Fibroblast of pulmonary artery (primary cell): ENCODE measurements at regions not wholly inside any gene's neighbourhood (a gene's known extent, or its start where the extent isn't known, plus 50 kb on each side); places are given as distances from the start of the nearest gene placed in this dataset.

Source experiments
- DNase-seq: peaks from one replicate; pipeline ENCODE4 v3.0.0-alpha.2; 2010; ENCODE audit warnings: low read depth
- H3K4me3 ChIP-seq: replicated peaks from 2 replicates; pipeline ENCODE4 v1.5.1; 2011; ENCODE audit warnings: low read depth, mild to moderate bottlenecking, control low read depth, low read length, moderate library complexity
- CTCF ChIP-seq: IDR thresholded peaks from 2 replicates; pipeline ENCODE4 v1.5.1; 2011; ENCODE audit warnings: mild to moderate bottlenecking, control low read depth, low read length, inconsistent platforms; ENCODE audit errors: missing control alignments

DNA sequence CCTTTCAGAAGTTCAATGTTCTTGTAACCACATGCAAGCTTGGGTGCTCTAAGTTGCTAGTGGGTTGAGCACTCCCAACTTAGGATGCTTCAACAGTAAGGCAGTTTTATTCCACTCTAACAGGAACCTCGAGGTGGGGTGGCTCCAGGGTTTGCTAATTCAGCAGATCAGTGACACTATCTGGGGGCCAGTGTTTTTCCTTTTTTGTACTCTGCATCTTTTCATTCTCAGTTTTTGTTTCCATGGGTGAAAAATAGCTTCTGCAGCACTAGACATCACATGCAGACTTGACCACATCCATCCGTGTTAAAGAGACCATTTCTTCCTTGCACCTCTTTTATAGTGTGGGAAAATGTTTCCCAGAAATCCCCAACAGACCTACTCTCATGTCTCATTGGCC is 497.6 kb downstream of the STIM2 start:
- no peak for DNase-seq
- no peak overlapping the region for H3K4me3 ChIP-seq
- no peak for TF ChIP-seq CTCF

DNA sequence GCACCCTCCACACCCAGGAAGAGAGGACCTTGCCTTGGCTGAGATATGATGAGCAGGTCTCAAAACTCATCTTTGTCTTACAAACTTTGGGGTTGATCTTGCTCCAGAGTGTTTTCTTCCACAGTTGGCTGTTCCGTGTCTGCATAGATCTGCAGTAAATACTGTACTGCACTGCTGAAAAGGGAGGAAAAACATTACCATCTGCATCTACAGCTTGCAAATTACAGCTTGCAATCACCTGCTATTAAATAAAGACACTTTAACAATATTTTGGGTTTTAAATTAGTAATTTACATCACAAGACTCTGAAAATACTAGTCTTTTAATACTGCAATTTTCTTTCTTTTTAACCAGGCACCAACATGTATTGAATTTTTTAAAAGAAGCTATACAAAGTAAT is 499.5 kb downstream of the STIM2 start:
- no peak for DNase-seq
- TF ChIP-seq CTCF, result no peak
- H3K4me3 ChIP-seq, result no peak overlapping the region

GRCh38 chr4:27360790-27361267 is 500.2 kb downstream of the STIM2 start:
- peak overlapping the region; percentile 1 for H3K4me3 ChIP-seq
- peak; percentile 87 for DNase-seq
- no peak for TF ChIP-seq CTCF

DNA sequence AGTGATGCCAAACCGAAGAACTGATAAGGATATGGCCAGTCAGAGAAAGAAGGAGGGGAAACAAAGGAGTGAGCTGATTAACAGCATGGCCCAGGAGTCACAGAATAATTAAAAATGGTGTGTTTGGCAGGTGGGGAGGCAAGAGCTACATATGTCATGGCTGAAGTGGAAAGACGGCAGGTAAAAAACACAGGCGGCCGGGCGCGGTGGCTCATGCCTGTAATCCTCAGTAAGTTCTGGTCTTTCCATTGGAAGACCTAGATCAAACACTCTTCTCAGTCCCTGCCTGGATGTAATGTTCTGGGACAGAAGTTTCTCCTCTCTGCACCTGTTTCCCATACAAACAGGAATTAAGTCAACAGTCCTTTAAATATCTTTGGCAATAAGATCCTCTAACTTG is 503.9 kb downstream of the STIM2 start:
- H3K4me3 ChIP-seq, result no peak overlapping the region
- no peak for TF ChIP-seq CTCF
- no peak for DNase-seq

- no peak overlapping the region for H3K4me3 ChIP-seq
- no peak for TF ChIP-seq CTCF
- peak; percentile 89 for DNase-seq
Measured at GRCh38 chr4:27366104-27366823, 505.6 kb downstream of the STIM2 start.

- no peak for TF ChIP-seq CTCF
- peak; percentile 19 for DNase-seq
- H3K4me3 ChIP-seq, result no peak overlapping the region
Measured at GRCh38 chr4:27368781-27369180, 508.1 kb downstream of the STIM2 start.

GRCh38 chr4:27381815-27382214 is 521.2 kb downstream of the STIM2 start:
- DNase-seq, result no peak

More at GRCh38 chr4:27381815-27382214, 521.2 kb downstream of the STIM2 start:
- H3K4me3 ChIP-seq, result no peak overlapping the region
- no peak for TF ChIP-seq CTCF
